Cardiac muscle cell (in vitro differentiated cells and primary cell): ENCODE measurements at regions not wholly inside any gene's neighbourhood (a gene's known extent, or its start where the extent isn't known, plus 50 kb on each side); places are given as distances from the start of the nearest gene placed in this dataset.

ENCODE experiments used
- DNase-seq, 2 donors: peaks; one replicate each; pipeline versions ENCODE4 v3.0.0 to v3.0.0-alpha.2; 2010 to 2017; ENCODE audit warnings: low read depth in 1 of 2, low spot score in 1 of 2
- H3K27ac ChIP-seq: fragments of 200-600 bp; sonication (generic); 2 replicates; pipeline ENCODE4 v1.5.1; 2016
- H3K27me3 ChIP-seq: fragments of 200-600 bp; sonication (generic); 2 replicates; pipeline ENCODE4 v1.6.0; 2016; ENCODE audit warnings: control low read depth
- H3K36me3 ChIP-seq: fragments of 200-600 bp; sonication (generic); 2 replicates; pipeline ENCODE4 v1.5.1; 2016; ENCODE audit warnings: control low read depth
- H3K4me1 ChIP-seq: fragments of 200-600 bp; sonication (generic); 2 replicates; pipeline ENCODE4 v1.8.1; 2017; ENCODE audit warnings: low read depth, mild to moderate bottlenecking, mixed run types
- H3K4me3 ChIP-seq: fragments of 200-600 bp; sonication (generic); 2 replicates; pipeline ENCODE4 v1.5.1; 2016; ENCODE audit warnings: mild to moderate bottlenecking
- H3K9me3 ChIP-seq: fragments of 200-600 bp; sonication (generic); 2 replicates; pipeline ENCODE4 v1.5.1; 2017; ENCODE audit warnings: low read depth, mild to moderate bottlenecking, control low read depth
- TF ChIP-seq, protein P1 (sequence below): IDR thresholded peaks from 2 replicates; pipeline ENCODE4 v1.5.1; 2012; ENCODE audit warnings: low read depth, mild to moderate bottlenecking, low read length

DNA sequence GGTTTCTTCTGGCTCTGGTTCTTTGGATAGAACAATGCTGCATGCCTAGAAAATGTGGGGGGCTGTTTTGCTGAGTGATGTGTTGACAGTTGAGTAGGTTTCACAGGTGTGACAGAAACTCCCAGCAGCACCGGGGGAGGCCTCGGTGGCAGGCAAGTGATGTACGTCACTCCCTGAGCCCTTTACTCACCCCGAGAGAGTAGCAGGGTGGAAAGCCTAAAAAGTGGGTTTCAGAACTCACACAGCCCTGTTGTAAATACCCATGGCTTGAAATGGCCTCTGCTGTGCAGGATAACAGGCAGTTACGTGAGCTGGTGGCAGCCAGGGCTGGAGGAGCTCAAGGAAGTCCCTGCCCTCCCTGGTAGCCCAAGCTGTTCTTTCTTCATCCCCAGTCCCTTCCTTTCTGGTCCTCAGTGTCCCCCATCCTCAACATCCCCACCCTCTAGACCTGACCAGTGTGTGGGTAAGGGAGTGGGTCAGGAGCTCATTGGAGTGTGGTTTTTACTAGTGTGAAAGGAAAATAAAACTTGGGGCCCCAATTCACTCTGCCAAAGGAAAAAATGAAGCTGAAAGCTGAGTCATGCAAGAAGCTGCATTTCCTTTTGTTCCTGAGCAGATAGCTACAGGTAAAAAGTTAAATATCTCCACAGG is 258.1 kb downstream of the STK31 start:
- TF ChIP-seq, protein P1, sequence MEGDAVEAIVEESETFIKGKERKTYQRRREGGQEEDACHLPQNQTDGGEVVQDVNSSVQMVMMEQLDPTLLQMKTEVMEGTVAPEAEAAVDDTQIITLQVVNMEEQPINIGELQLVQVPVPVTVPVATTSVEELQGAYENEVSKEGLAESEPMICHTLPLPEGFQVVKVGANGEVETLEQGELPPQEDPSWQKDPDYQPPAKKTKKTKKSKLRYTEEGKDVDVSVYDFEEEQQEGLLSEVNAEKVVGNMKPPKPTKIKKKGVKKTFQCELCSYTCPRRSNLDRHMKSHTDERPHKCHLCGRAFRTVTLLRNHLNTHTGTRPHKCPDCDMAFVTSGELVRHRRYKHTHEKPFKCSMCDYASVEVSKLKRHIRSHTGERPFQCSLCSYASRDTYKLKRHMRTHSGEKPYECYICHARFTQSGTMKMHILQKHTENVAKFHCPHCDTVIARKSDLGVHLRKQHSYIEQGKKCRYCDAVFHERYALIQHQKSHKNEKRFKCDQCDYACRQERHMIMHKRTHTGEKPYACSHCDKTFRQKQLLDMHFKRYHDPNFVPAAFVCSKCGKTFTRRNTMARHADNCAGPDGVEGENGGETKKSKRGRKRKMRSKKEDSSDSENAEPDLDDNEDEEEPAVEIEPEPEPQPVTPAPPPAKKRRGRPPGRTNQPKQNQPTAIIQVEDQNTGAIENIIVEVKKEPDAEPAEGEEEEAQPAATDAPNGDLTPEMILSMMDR: no peak
- Histone ChIP-seq H3K4me1 (no peaks in the 10 kb centered on the region), H3K36me3 (no peaks in the 10 kb centered on the region), H3K9me3 (no peaks in the 10 kb centered on the region), H3K4me3 (no peak overlapping the region), H3K27ac (no peak overlapping the region), H3K27me3 (no peaks in the 10 kb centered on the region)
- DNase-seq: no peak

DNA sequence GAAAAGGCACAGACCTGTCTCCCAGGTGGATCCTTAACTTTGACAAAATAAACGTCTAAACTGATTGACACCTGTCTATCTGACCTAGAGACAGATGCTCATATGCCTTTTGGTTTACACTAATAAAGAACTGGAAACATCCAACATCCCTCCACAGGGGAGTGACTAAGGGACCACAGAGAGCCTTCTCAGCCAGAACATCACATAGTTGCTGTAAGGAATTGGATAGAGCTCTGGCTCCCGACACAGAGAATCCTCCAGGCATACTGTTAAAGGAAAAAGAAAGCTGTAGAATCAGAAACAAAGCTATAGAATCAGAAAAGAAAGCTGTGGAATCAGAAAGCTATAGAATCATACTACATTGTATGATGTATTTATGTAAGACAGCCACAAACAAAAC is 258.8 kb downstream of the STK31 start:
- no peaks in the 10 kb centered on the region for H3K36me3 ChIP-seq
- H3K27ac ChIP-seq: no peak overlapping the region
- DNase-seq: peak in 1 of 2 donors; percentile 6
- no peaks in the 10 kb centered on the region for H3K9me3 ChIP-seq
- no peaks in the 10 kb centered on the region for H3K27me3 ChIP-seq
- H3K4me3 ChIP-seq: no peak overlapping the region
- TF ChIP-seq, protein P1: no peak
- no peaks in the 10 kb centered on the region for H3K4me1 ChIP-seq

DNA sequence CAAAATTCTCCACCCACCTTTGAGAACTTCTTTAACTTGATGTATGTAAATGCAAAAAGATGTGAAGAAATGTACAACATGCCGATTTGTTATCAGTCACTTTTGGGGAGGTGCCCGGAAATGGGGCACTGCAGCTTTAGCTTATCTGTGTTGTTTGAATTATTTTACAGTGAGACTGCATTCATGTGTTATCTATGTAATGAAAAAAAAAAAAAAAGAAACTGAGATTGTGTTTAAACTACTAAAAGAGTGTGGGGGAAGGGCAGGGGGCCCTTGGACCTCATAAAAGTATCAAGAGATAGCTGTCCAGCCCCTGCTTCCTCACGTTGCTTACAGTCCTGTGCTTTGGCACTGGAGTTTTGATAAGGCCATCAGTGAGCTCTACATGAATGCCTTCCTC is 259.4 kb downstream of the STK31 start:
- Histone ChIP-seq H3K4me3 (no peak overlapping the region), H3K9me3 (no peaks in the 10 kb centered on the region), H3K27ac (no peak overlapping the region), H3K4me1 (no peaks in the 10 kb centered on the region), H3K27me3 (no peaks in the 10 kb centered on the region), H3K36me3 (no peaks in the 10 kb centered on the region)
- TF ChIP-seq, protein P1: no peak
- peak in 1 of 2 donors; percentile 3 for DNase-seq

DNA sequence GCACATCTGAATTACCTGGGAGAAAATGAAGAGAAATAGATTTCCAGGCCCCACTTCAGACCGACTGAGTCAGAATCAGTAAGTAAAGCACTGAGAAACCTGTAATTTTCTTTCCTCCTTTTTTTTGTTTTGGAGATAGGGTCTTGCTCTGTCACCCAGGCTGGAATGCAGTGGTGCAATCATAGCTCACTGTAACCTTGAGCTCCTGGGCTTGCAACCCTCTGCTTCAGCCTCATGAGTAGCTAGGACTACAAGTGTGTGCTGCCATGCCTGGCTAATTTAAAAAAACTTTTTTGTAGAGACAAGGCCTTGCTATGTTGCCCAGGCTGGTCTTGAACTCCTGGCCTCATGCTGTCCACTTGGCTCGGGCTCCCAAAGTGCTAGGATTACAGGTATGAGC is 260.2 kb downstream of the STK31 start:
- TF ChIP-seq, protein P1: no peak
- Histone ChIP-seq H3K4me3 (no peak overlapping the region), H3K27ac (no peak overlapping the region), H3K36me3 (no peaks in the 10 kb centered on the region), H3K4me1 (no peaks in the 10 kb centered on the region), H3K27me3 (no peaks in the 10 kb centered on the region), H3K9me3 (no peaks in the 10 kb centered on the region)
- DNase-seq: no peak

DNA sequence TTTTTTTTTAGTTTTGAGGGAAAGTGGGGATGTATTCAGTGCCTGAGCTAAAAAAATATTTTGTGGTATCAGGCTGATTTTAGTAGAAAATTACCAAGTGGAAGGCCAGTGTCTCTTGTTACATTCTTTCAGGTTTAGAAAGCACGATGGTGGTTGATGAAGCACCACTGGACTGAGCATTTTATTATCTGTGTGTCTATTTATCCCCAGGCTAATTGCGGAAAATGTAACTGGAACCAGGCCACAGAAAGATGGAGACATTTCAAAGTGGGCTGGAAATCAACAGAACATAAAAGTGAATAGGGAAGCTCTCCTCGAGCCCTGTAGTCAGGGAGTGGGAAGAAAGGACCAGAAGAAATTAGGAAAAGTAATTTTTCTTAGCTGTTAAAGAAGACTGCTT is 261.0 kb downstream of the STK31 start:
- no peak overlapping the region for H3K27ac ChIP-seq
- H3K4me1 ChIP-seq: no peaks in the 10 kb centered on the region
- no peaks in the 10 kb centered on the region for H3K27me3 ChIP-seq
- TF ChIP-seq, protein P1: no peak
- no peak overlapping the region for H3K4me3 ChIP-seq
- H3K9me3 ChIP-seq: no peaks in the 10 kb centered on the region
- DNase-seq: no peak
- H3K36me3 ChIP-seq: no peaks in the 10 kb centered on the region
